ENCODE measurements at regions not wholly inside any gene's neighbourhood (a gene's known extent, or its start where the extent isn't known, plus 50 kb on each side); places are given as distances from the start of the nearest gene placed in this dataset.

DNA sequence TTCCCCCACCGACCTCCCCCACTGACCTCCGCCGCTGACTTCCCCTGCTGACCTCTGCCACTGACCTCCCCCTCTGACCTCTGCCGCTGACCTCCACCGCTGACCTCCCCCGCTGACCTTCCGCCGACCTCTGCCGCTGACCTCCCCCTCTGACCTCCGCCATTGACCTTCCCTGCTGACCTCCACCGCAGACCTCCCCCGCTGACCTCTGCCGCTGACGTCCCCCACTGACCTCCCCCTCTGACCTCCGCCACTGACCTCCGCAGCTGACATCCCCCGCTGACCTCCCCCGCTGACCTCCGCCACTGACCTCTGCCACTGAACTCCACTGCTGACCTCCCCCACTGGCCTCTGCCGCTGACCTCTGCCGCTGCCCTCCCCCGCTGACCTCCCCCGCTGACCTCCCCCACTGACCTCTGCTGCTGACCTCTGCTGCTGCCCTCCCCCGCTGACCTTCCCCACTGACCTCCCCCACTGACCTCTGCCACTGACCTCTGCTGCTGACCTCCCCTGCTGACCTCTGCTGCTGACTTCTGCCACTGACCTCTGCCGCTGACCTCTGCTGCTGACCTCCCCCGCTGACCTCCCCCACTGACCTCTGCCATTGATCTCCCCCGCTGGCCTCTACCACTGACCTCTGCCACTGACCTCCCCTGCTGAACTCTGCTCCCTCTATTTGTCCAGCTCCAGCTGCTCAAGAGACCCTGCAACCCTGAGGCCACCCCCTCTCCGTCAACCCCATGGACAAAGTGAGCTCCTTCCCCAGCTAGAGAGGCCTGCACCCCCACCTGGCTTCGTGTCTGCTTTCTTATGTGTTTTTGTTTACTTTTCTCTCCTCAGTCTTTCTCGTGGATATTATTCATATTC lies 91.4 kb upstream of the AFDN start:
- Mint-ChIP-seq H3K4me1 (ENCODE audit: low read depth, unreplicated experiment) (peaks cover 21% of the 10 kb centered on the region), H3K27ac (ENCODE audit: unreplicated experiment) (no peak overlapping the region), H3K27me3 (ENCODE audit: insufficient read depth, unreplicated experiment) (no peaks in the 10 kb centered on the region), H3K4me3 (ENCODE audit: unreplicated experiment) (no peak overlapping the region), H3K9me3 (ENCODE audit: unreplicated experiment) (peaks cover 18% of the 10 kb centered on the region), H3K36me3 (ENCODE audit: insufficient read depth, unreplicated experiment) (peaks cover 24% of the 10 kb centered on the region)
- Histone ChIP-seq H3K9me3 (no peaks in the 10 kb centered on the region), H3K4me3 (ENCODE audit: low read depth, low read length) (no peak overlapping the region), H3K27me3 (replicated peaks; ENCODE audit: control insufficient read depth, insufficient read depth, low read length) (no peaks in the 10 kb centered on the region), H3K4me1 (no peaks in the 10 kb centered on the region; the same call in 1 of the 2 replicates), H3K36me3 (ENCODE audit: control insufficient read depth, insufficient read depth, low read length) (no peaks in the 10 kb centered on the region)
- TF ChIP-seq, protein P1, sequence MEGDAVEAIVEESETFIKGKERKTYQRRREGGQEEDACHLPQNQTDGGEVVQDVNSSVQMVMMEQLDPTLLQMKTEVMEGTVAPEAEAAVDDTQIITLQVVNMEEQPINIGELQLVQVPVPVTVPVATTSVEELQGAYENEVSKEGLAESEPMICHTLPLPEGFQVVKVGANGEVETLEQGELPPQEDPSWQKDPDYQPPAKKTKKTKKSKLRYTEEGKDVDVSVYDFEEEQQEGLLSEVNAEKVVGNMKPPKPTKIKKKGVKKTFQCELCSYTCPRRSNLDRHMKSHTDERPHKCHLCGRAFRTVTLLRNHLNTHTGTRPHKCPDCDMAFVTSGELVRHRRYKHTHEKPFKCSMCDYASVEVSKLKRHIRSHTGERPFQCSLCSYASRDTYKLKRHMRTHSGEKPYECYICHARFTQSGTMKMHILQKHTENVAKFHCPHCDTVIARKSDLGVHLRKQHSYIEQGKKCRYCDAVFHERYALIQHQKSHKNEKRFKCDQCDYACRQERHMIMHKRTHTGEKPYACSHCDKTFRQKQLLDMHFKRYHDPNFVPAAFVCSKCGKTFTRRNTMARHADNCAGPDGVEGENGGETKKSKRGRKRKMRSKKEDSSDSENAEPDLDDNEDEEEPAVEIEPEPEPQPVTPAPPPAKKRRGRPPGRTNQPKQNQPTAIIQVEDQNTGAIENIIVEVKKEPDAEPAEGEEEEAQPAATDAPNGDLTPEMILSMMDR (IDR thresholded peaks at IDR 0.05; ENCODE audit: insufficient read depth in 1 of 2, low read depth in 1 of 2, low read length in 1 of 2, severe bottlenecking in 1 of 2, unreplicated experiment in 1 of 2) = no peak
- no peak for DNase-seq
- no TSS peak for BruUV-seq (replicated peaks)
- ChIA-PET POLR2A (no interaction called here), CTCF (no interaction called here)
- intact Hi-C loops (cut with micrococcal nuclease; ENCODE audit: unreplicated experiment) = no loop called here

DNA sequence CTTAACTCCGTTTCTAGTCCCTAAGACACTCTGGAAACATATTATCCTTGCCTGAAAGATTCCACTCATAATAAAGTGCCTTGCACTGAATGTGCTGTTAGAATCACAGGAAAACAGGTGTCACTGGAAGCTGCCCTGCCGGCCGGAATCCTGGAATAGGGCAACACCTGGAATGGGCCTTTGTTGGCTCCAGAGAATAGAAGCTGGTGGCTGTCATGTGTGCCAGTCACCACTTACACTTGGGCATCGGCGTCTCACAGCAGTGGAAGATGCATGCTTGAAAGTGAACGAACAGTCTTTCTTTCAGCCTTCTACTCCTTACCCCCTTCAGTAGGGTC lies 90.8 kb upstream of the AFDN start:
- no peak overlapping the region for H3K4me3 ChIP-seq (ENCODE audit: low read depth, low read length)
- ChIA-PET POLR2A (no interaction called here), CTCF (no interaction called here)
- intact Hi-C loops (cut with micrococcal nuclease; ENCODE audit: unreplicated experiment) = no loop called here
- DNase-seq = no peak
- no TSS peak for BruUV-seq (replicated peaks)
- no peaks in the 10 kb centered on the region for H3K27me3 Mint-ChIP-seq (ENCODE audit: insufficient read depth, unreplicated experiment)
- peaks cover 21% of the 10 kb centered on the region for H3K4me1 Mint-ChIP-seq (ENCODE audit: low read depth, unreplicated experiment)
- no peaks in the 10 kb centered on the region; the same call in 1 of the 2 replicates for H3K4me1 ChIP-seq
- peaks cover 18% of the 10 kb centered on the region for H3K9me3 Mint-ChIP-seq (ENCODE audit: unreplicated experiment)
- TF ChIP-seq, protein P1 (IDR thresholded peaks at IDR 0.05; ENCODE audit: insufficient read depth in 1 of 2, low read depth in 1 of 2, low read length in 1 of 2, severe bottlenecking in 1 of 2, unreplicated experiment in 1 of 2) = no peak
- no peaks in the 10 kb centered on the region for H3K36me3 ChIP-seq (ENCODE audit: control insufficient read depth, insufficient read depth, low read length)
- H3K36me3 Mint-ChIP-seq (ENCODE audit: insufficient read depth, unreplicated experiment) = peaks cover 21% of the 10 kb centered on the region
- no peak overlapping the region for H3K27ac Mint-ChIP-seq (ENCODE audit: unreplicated experiment)
- H3K27me3 ChIP-seq (replicated peaks; ENCODE audit: control insufficient read depth, insufficient read depth, low read length) = no peaks in the 10 kb centered on the region
- no peak overlapping the region for H3K4me3 Mint-ChIP-seq (ENCODE audit: unreplicated experiment)
- no peaks in the 10 kb centered on the region for H3K9me3 ChIP-seq

DNA sequence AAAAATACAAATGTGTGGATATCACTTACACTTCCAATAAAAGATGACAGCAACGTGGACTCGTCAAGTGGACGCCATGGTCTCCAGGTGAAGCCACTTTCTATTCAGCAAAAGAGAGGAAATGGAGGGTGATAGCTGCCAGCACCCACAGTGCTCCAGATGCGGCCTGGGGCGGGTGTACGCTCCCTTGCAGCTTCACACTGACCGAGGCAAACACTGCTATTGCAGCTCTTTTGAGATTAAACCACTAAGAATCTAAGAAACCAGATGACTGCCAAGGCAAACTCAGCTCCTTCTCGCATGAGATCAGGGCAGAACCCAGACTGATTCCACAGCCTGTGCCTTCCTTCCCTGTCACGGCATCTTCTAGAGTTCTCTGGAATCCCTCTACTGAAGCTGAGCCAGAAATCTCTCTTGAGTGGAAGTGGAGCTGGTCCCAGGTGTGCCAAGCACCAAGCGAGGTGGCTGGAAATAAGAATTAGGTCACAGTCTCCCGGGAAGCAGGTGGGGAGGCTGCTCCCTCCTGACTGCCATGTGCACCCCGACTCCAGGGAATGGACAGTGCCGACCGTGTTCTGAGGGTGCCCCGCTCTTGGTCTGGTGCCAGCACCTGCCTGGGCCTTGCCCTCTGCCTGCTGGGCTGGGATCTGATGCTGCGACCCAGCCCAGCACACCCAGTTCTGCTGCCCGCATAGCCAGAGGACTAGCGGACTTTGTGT lies 90.1 kb upstream of the AFDN start:
- ChIA-PET CTCF (interaction anchor here (0.6 kb wide), 1 partner anchor 246 kb away, joined by 3 read pairs; no protein-coding TSS in a partner anchor), POLR2A (no interaction called here)
- no peak overlapping the region for H3K27ac Mint-ChIP-seq (ENCODE audit: unreplicated experiment)
- no TSS peak for BruUV-seq (replicated peaks)
- TF ChIP-seq, protein P1 (IDR thresholded peaks at IDR 0.05; ENCODE audit: insufficient read depth in 1 of 2, low read depth in 1 of 2, low read length in 1 of 2, severe bottlenecking in 1 of 2, unreplicated experiment in 1 of 2) = no peak
- intact Hi-C loops (cut with micrococcal nuclease; ENCODE audit: unreplicated experiment) = no loop called here
- Histone ChIP-seq H3K4me3 (ENCODE audit: low read depth, low read length) (no peak overlapping the region), H3K9me3 (no peaks in the 10 kb centered on the region), H3K4me1 (no peaks in the 10 kb centered on the region; the same call in 1 of the 2 replicates), H3K27me3 (replicated peaks; ENCODE audit: control insufficient read depth, insufficient read depth, low read length) (no peaks in the 10 kb centered on the region), H3K36me3 (ENCODE audit: control insufficient read depth, insufficient read depth, low read length) (no peaks in the 10 kb centered on the region)
- H3K36me3 Mint-ChIP-seq (ENCODE audit: insufficient read depth, unreplicated experiment) = peaks cover 18% of the 10 kb centered on the region
- H3K4me1 Mint-ChIP-seq (ENCODE audit: low read depth, unreplicated experiment) = peaks cover 21% of the 10 kb centered on the region
- peaks cover 18% of the 10 kb centered on the region for H3K9me3 Mint-ChIP-seq (ENCODE audit: unreplicated experiment)
- H3K27me3 Mint-ChIP-seq (ENCODE audit: insufficient read depth, unreplicated experiment) = no peaks in the 10 kb centered on the region
- no peak for DNase-seq
- H3K4me3 Mint-ChIP-seq (ENCODE audit: unreplicated experiment) = no peak overlapping the region
